AG04449 (cell line): ENCODE measurements at regions not wholly inside any gene's neighbourhood (a gene's known extent, or its start where the extent isn't known, plus 50 kb on each side); places are given as distances from the start of the nearest gene placed in this dataset.

Experiments used
- CTCF ChIA-PET: fragments of 350-600 bp; formaldehyde crosslinking; extraction: SDS; loops from one replicate; lab custom pipeline; 2021; ENCODE audit warnings: antibody characterized with exemption; lab: Yijun Ruan, JAX
- POLR2A ChIA-PET: fragments of 400-600, 350-600 bp; formaldehyde crosslinking; extraction: SDS; loops from one replicate; lab custom pipeline; 2020; ENCODE audit warnings: antibody characterized with exemption, inconsistent platforms; lab: Yijun Ruan, JAX
- DNase-seq: peaks from one replicate; pipeline ENCODE4 v3.0.0-alpha.2; 2010; ENCODE audit warnings: low read depth, low spot score
- H3K4me3 ChIP-seq: 2 replicates; pipeline ENCODE4 v1.5.1; 2011; ENCODE audit warnings: low read depth, mild to moderate bottlenecking, control low read depth, low read length
- TF ChIP-seq, protein P1 (sequence below): IDR thresholded peaks from one replicate; pipeline ENCODE4 v1.5.1; 2011; ENCODE audit warnings: mild to moderate bottlenecking, moderate library complexity, low read length, control low read depth, inconsistent platforms; ENCODE audit not compliant: insufficient read depth; ENCODE audit errors: missing control alignments

DNA sequence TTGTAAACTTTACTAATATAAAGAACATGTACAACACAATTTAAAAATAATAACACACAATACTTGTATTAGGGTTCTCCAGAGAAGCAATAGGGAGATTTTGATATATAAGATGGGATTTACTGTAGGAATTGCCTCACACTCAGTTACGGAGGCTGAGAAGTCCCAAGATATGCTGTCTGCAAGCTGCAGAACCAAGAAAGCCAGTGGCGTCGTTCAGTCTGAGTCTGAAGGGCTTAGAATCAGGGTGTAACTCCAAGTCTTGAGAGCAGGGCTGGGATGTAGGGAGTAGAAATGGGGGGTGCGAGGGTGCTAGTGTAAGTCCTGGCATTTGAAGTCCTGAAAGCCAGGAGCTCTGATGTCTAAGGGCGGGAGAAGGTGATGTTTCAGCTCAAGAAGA, 206.6 kb upstream of the HES1 start:
- DNase-seq, result no peak
- ChIA-PET POLR2A (no interaction called here), CTCF (no interaction called here)
- H3K4me3 ChIP-seq, result no peak overlapping the region
- TF ChIP-seq, protein P1, sequence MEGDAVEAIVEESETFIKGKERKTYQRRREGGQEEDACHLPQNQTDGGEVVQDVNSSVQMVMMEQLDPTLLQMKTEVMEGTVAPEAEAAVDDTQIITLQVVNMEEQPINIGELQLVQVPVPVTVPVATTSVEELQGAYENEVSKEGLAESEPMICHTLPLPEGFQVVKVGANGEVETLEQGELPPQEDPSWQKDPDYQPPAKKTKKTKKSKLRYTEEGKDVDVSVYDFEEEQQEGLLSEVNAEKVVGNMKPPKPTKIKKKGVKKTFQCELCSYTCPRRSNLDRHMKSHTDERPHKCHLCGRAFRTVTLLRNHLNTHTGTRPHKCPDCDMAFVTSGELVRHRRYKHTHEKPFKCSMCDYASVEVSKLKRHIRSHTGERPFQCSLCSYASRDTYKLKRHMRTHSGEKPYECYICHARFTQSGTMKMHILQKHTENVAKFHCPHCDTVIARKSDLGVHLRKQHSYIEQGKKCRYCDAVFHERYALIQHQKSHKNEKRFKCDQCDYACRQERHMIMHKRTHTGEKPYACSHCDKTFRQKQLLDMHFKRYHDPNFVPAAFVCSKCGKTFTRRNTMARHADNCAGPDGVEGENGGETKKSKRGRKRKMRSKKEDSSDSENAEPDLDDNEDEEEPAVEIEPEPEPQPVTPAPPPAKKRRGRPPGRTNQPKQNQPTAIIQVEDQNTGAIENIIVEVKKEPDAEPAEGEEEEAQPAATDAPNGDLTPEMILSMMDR, result no peak

DNA sequence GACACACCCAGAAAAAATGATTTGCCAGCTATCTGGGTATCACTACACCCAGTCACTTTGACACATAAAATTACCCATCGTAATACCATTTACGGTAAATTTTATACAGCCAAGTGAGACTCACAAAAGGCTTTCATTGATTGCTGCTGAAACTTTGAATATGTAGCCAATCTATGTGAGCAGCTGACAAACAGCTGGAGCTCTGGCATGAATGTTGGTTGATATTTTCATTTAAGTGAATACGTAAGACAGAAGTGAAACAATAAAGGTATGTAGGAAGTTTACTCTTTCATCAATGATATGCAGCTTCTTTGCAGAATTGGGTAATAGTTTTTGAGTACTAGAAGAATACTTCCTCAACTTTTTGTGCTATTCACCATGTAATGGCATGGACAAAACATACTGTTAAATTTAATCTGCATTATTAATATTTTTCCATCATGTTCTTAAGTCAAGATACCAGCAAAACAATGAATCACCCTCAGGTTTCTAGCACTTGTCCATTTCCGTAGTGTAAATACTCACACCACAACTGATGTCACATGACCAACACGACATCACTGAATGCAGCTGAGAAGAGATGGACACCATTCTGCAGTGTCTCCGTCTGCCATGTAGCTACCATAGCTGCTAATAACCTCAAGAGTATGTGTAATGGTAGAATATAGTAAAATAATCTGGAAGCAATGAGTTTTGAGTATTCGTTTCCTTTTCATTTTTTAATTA, 205.9 kb upstream of the HES1 start:
- CTCF ChIA-PET, result no interaction called here
- no peak overlapping the region for H3K4me3 ChIP-seq
- POLR2A ChIA-PET, result no interaction called here
- DNase-seq, result no peak
- TF ChIP-seq, protein P1, result no peak

DNA sequence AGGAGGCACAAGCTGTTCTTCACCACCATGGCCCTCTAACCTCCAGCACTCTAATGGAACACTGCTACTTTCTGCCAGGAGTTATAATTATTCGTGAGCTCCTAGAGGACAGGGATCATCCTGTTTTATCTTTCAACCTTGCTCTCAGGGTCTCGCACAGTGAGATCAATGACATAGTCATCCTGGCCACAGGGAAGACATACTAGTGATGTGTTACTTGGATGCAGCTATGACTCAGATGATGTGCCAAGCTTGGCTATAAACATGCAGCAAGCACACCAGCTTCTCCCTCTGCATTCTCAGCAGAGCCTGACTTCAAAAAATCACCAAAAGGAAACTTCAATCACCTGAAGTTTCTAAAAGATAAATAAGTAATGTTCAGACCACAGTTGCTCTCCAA, 203.8 kb upstream of the HES1 start:
- POLR2A ChIA-PET, result no interaction called here
- TF ChIP-seq, protein P1, result no peak
- CTCF ChIA-PET, result no interaction called here
- no peak overlapping the region for H3K4me3 ChIP-seq
- DNase-seq, result no peak

GRCh38 chr3:193932576-193932975, 203.4 kb upstream of the HES1 start:
- DNase-seq, result no peak
- no peak overlapping the region for H3K4me3 ChIP-seq
- ChIA-PET CTCF (no interaction called here), POLR2A (no interaction called here)
- TF ChIP-seq, protein P1, result no peak

DNA sequence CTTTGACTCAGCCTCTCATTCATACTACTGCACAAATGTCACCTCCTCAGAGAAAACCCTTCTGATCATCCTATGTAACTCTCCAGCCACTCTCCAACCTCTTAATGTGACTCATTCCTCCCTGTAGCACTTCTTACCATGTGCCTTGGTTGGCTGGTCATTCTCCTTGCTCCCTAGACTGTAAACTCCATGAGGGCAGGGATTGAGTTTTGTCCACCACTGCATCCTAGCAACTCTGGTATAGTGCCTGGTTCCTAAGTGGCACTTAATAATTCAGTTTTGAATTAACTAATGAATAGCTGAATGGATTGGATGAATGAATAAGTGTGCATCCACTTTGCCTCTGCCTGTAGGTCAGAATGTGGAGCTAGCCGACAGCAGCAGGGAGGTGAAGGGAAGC, 202.5 kb upstream of the HES1 start:
- ChIA-PET CTCF (no interaction called here), POLR2A (no interaction called here)
- TF ChIP-seq, protein P1, result no peak
- no peak for DNase-seq
- H3K4me3 ChIP-seq, result no peak overlapping the region

- CTCF ChIA-PET, result no interaction called here
- TF ChIP-seq, protein P1, result no peak
- no peak for DNase-seq
- POLR2A ChIA-PET, result no interaction called here
- no peak overlapping the region for H3K4me3 ChIP-seq
These were observed 200.0 kb upstream of the HES1 start for GRCh38 chr3:193935916-193936315.
